HG03045 (cell line): ENCODE measurements at regions not wholly inside any gene's neighbourhood (a gene's known extent, or its start where the extent isn't known, plus 50 kb on each side); places are given as distances from the start of the nearest gene placed in this dataset.

Source experiments
- ATAC-seq: cut with Tn5 transposase; IDR thresholded peaks from one replicate; pipeline ENCODE4 v1.9.1; 2021; ENCODE audit warnings: mild to moderate bottlenecking, moderate library complexity; ENCODE audit not compliant: unreplicated experiment

GRCh38 chr12:28814246-28814645 lies 334.8 kb upstream of the FAR2 start:
- no peak for ATAC-seq

- ATAC-seq: no peak
Observed at GRCh38 chr12:28817524-28817923, 331.6 kb upstream of the FAR2 start.

- no peak for ATAC-seq
Observed at GRCh38 chr12:28824193-28824846, 324.8 kb upstream of the FAR2 start.

GRCh38 chr12:28824849-28825248 lies 324.2 kb upstream of the FAR2 start:
- ATAC-seq: no peak

GRCh38 chr12:28826766-28827165 lies 322.3 kb upstream of the FAR2 start:
- no peak for ATAC-seq

- no peak for ATAC-seq
Observed at GRCh38 chr12:28827861-28828260, 321.2 kb upstream of the FAR2 start.

GRCh38 chr12:28828318-28828717 lies 320.8 kb upstream of the FAR2 start:
- no peak for ATAC-seq

DNA sequence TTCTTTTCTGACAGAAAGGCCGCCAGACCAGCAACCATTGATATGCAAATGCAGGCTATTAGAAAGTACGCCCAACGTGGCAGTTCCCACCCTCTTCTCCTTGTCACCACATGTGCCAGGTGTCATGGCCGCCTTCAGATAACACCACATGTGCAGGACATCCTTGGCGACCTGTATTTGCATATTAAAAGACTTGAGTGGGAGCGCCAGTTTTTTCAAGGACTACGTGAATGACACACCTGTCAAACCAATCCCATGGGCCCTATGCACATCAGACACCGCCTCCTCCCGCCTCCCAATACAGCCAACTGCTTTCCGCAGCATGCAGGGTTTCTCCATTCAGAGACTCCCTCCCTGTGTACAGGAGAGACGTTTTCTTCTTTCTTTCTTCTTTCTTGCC lies 318.6 kb upstream of the FAR2 start:
- ATAC-seq: no peak

- no peak for ATAC-seq
Observed at GRCh38 chr12:28844718-28845117, 304.4 kb upstream of the FAR2 start.

GRCh38 chr12:28851781-28852180 lies 297.3 kb upstream of the FAR2 start:
- no peak for ATAC-seq

GRCh38 chr12:28855761-28856310 lies 293.2 kb upstream of the FAR2 start:
- ATAC-seq: no peak

- no peak for ATAC-seq
Observed at GRCh38 chr12:28857369-28857768, 291.7 kb upstream of the FAR2 start.

GRCh38 chr12:28859551-28859950 lies 289.5 kb upstream of the FAR2 start:
- ATAC-seq: no peak

- ATAC-seq: no peak
Observed at GRCh38 chr12:28865776-28866175, 283.3 kb upstream of the FAR2 start.

GRCh38 chr12:28866296-28866695 lies 282.8 kb upstream of the FAR2 start:
- no peak for ATAC-seq

DNA sequence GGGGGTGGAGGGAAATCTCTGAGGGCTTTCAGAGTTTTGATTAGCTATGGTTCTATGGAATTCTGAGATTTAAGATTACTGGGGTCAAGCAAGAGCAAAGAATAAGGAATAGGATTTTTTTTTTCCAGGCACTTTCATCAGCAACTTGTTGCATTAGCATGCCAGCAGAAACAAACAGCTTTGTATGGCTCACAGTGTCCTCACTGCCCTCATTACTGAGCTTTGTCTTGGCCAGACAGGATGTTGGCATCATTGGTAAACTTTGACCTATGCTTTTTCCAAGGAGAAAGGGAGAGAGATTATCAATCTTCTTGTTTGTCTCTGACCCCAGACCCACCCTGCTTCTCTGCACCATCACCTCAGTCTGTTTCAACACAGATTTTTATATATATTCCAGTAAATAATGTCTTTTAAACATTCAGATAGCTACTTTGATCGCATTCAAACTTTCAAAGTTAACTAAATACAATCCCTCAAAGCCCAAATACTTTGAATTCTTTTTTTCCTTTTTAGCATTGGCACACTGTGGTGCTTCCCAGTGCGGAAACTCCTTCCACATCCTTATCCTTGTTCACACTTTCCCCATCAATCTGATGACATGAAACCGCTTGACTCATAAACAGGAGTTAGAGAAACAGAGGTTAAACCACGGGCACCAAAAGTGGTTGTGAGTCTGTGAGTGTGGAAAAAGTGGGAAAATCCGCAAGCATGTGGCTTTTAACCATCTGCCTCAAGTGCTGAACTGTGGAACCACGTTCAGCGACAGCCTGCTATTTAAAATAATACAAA lies 282.2 kb upstream of the FAR2 start:
- no peak for ATAC-seq

DNA sequence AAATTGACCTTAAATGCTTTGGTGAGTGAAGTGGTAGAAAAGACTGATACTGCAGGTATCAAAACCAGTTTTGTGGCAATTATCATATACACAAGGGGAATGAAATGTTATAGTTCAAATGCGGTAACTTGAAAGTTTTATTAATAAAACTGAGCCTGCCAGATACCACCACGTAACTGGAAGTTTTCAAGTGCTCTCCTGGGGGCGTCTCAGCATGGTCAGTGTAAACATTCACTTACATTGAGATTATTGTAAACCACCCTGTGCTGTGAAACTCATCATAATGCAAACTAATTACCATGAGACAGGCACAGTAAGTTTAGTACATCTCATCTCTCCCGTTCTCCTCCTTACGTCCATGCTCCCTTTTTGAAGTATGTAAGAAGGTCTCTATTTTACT lies 280.7 kb upstream of the FAR2 start:
- no peak for ATAC-seq

- no peak for ATAC-seq
Observed at GRCh38 chr12:28869197-28869596, 279.9 kb upstream of the FAR2 start.

DNA sequence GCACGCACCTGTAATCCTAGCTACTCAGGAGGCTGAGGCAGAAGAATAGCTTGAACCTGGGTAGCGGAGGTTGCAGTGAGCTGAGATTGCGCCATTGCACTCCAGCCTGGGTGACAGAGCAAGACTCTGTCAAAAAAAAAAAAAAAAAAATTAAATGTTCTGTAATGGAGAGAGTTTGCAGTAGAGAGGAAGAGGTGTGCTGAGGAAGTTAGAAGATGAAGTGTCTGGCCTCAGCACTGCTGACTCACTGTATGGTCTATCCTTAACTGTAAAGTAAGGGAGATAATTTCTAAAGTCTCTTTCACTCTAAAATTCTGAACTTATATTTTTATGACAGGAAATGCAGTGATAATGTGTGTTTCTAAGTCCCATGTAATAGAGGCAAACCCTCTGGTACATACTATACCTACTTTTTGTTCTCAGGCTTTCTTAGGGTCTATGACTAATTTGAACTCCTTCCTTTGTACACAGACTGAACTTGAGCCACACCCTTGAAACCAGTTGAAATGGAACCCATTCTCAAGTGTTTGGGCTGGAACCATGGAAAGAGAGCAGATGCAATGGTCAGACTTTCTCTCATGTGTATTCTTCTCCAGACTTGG lies 278.1 kb upstream of the FAR2 start:
- ATAC-seq: no peak

DNA sequence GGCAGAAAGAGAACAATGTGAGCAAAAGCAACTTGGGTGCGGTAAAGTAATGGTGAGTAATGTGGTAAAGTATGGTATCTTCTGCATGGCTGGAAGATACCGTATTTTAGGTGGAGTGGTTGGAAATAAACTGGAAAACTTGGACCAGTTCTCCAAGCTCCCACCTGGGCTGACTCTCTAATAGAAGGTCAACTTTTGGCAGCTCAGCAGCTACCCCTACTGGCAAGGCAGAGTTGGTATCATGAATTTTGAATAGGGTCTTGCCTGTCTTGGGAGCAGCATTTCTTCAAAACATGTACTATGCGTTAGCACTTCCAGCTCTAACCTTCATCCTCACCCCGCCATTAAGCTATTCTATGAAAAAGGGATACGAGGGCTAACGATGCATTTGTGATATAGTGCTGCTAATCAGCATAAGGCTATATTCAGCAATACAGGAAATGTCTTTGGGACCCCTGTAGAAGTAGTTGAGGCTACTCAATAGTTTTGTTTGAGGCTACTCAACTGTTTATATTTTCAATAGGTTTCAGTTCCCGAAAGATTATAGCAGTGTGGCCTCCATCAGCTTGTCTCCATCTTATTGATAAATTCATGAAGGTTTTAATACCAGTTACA lies 276.3 kb upstream of the FAR2 start:
- ATAC-seq: no peak

DNA sequence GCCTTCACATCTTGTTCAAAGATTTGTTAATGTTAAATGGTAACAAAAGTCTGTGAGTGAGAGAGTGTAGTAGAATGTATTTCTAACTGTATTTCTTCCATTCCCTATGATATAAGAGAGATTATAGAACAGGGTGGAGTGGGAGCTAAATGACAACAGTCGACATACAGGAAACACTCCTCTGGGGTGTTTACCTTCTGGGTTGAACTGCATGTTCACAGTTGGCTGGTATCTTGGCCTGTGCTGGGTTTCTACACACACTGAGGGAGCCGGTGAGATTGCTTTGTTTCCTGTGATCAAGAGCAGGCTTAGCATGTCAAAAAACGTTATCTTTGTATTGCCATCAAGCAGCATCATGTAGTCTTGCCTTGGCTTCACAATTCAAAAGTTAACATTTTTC lies 274.3 kb upstream of the FAR2 start:
- no peak for ATAC-seq
